NCI-H510A (cell line): ENCODE measurements at regions not wholly inside any gene's neighbourhood (a gene's known extent, or its start where the extent isn't known, plus 50 kb on each side); places are given as distances from the start of the nearest gene placed in this dataset.
A peak's percentile ranks its signal among the peaks of the same experiment; 100 is the strongest.

Experiments
- DNase-seq: peaks from one replicate; lab custom pipeline; 2025; lab: John Stamatoyannopoulos, UW

- no peak for DNase-seq
Observed at GRCh38 chr12:58268069-58268468, 326.7 kb downstream of the ATP23 start.

GRCh38 chr12:58269476-58269875 is 328.1 kb downstream of the ATP23 start:
- no peak for DNase-seq

GRCh38 chr12:58270966-58271705 is 329.8 kb downstream of the ATP23 start:
- no peak for DNase-seq

GRCh38 chr12:58272461-58272860 is 331.1 kb downstream of the ATP23 start:
- DNase-seq, result no peak

GRCh38 chr12:58277231-58277630 is 335.9 kb downstream of the ATP23 start:
- no peak for DNase-seq

GRCh38 chr12:58283553-58283952 is 342.2 kb downstream of the ATP23 start:
- DNase-seq, result no peak

GRCh38 chr12:58285551-58285950 is 344.2 kb downstream of the ATP23 start:
- no peak for DNase-seq

GRCh38 chr12:58286353-58286752 is 345.0 kb downstream of the ATP23 start:
- DNase-seq, result no peak

- no peak for DNase-seq
Observed at GRCh38 chr12:58288190-58288589, 346.8 kb downstream of the ATP23 start.

- DNase-seq, result no peak
Observed at GRCh38 chr12:58291106-58291505, 349.7 kb downstream of the ATP23 start.

- no peak for DNase-seq
Observed at GRCh38 chr12:58293308-58293982, 352.1 kb downstream of the ATP23 start.

GRCh38 chr12:58295268-58295667 is 353.9 kb downstream of the ATP23 start:
- no peak for DNase-seq

GRCh38 chr12:58296863-58297262 is 355.5 kb downstream of the ATP23 start:
- DNase-seq, result no peak

- no peak for DNase-seq
Observed at GRCh38 chr12:58298803-58299202, 357.4 kb downstream of the ATP23 start.

- no peak for DNase-seq
Observed at GRCh38 chr12:58299371-58299770, 358.0 kb downstream of the ATP23 start.

GRCh38 chr12:58301038-58301729 is 359.8 kb downstream of the ATP23 start:
- DNase-seq, result no peak

GRCh38 chr12:58301730-58302122 is 360.4 kb downstream of the ATP23 start:
- DNase-seq, result no peak

- DNase-seq, result peak; percentile 61
Observed at GRCh38 chr12:58302487-58303011, 361.2 kb downstream of the ATP23 start.

GRCh38 chr12:58306266-58307000 is 365.1 kb downstream of the ATP23 start:
- DNase-seq, result no peak

GRCh38 chr12:58309806-58310205 is 368.4 kb downstream of the ATP23 start:
- no peak for DNase-seq

GRCh38 chr12:58310368-58310767 is 369.0 kb downstream of the ATP23 start:
- no peak for DNase-seq
